GM18907 (cell line): ENCODE measurements at regions not wholly inside any gene's neighbourhood (a gene's known extent, or its start where the extent isn't known, plus 50 kb on each side); places are given as distances from the start of the nearest gene placed in this dataset.
A peak's percentile ranks its signal among the peaks of the same experiment; 100 is the strongest.
"Not testable (repeated sequence)": the region's sequence is repeated elsewhere in the genome, so short reads cannot be mapped to it uniquely, and the experiment has no call there.

ENCODE experiments used
- ATAC-seq: cut with Tn5 transposase; IDR thresholded peaks from one replicate; pipeline ENCODE4 v1.9.1; 2021; ENCODE audit warnings: mild to moderate bottlenecking, moderate library complexity; ENCODE audit not compliant: unreplicated experiment

DNA sequence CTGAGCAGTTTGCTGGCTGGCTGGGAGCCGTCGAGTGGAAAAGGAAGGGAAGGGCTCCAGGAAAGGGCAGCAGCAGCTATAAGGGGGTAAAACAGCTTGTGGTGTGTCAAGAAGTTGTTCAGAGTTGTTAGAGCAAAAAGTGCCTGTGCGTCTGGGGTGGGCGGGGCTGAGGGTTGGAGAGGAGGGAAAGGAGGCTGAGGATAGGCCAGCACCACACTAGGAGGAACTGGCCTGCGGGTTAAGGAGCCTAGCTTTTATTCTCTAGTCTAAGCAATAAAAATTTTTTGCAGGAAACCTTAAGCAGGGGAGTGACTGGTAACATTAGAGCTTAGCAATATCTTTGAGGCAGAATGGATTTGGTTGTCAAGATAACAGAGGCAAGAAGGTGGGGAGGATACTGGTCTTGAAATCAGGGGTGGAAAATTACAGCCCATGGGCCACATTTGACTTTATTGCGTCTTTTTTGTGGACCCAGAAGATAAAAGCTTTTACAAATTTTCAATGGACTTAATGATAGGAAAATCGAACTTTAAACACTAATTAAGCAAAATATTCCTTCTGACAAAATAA, 134.5 kb upstream of the AADACL2 start:
- no peak for ATAC-seq

DNA sequence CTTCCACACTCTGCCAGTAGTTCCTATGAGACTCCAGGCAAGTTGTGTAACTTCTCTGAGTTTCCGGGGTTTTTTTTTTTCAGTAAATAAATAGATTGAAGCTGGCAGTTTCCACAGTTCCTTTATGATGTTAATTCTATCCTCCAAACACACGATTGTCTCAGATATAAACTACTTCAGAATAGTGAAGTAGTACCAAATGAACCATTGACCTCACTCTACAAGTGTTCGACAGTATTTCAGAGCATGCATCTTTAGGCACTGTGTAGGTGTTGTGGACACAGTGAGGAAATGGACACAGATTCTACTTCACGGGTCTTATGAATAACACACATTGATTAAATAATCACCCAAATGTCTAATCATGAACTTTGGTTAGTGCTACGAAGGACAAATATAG, 136.1 kb upstream of the IGSF10 start:
- no peak for ATAC-seq

DNA sequence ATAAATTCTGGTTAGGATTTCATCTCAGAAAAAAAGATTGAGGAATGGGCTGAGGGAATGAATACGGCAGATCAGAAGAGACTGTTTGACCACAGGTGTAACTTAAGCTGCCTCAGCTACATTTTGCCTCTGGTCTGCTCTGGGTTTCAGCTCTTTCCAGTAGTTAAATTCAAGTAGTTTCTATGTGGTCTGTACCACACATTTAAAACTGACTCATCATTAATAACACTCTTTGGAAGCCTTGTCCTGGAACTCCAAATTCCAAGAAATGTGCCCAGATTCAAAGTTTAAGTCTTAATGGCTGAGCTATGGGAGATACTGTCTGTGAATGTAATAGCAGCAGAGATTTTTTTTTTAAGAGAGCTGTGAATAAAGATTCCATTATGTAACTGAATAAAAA, 133.1 kb upstream of the IGSF10 start:
- ATAC-seq, result no peak

DNA sequence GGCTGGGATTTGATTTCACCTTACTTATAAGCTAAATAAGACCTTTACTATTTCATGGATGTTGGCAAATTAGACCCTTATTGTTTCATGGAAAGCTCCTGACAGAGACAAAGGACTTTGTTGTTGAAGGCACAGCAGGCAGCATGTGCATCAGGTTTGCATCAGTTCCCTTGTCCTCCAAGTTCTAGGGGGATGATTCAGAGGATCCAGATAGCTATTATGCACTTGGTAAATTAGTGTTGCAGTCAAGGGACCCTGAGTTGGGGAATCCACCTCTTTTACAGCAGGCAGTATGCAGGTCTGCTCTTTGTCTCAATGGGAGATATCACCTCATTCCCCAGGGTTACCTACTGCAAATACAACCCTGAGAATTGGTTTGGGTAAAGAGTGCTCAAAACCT, 131.4 kb upstream of the IGSF10 start:
- no peak for ATAC-seq

DNA sequence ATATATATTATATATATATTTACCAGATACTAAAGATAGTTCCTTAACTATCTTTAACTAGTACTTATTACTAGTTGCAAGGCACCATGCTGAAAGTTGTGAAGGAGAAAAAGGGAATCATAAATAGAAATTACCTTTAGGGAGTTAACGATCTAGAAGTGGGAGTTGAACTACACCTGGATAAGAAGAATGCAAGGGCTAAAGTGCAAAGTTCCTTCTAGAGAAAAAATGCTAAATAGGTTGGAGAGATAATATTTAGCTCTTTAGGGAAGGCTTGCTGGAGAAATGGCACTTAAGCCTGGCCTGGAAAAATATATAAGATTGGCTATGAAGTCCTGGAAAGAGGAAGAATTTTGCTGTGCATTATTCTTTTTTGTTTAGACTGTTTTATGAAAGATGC, 130.6 kb upstream of the IGSF10 start:
- no peak for ATAC-seq

DNA sequence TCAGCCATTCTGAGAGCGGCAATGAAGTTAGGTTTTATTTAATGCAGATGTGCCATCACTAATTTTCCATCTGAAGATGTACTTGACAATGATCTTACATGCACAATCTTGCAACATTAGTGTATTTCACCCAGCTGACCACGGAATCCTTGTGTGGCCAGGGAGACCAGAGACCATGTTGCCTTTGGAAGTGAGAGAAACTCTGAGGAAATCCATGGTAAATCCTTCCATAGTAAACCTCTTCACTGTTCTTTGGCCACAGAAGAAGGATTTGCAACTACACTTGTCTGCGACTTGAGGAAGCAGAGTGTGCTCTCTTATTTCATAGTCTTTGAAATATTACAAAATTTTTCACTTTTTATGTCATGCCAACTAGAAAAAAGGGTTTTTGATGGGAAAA, 128.4 kb upstream of the IGSF10 start:
- no peak for ATAC-seq

DNA sequence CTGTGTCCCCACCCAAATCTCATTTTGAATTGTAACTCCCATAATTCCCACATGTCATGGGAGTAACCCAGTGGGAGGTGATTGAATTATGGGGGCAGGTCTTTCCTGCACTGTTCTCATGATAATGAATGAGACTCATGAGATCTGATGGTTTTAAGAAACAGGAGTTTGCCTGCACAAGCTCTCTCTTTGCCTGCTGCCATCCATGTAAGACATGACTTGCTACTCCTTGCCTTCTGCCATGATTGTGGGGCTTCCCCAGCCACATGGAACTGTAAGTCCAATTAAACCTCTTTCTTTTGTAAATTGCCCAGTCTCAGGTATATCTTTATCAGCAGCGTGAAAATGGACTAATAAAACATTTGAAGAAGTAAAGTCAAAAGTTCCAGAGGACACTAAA, 126.8 kb upstream of the IGSF10 start:
- not testable (repeated sequence) for ATAC-seq

DNA sequence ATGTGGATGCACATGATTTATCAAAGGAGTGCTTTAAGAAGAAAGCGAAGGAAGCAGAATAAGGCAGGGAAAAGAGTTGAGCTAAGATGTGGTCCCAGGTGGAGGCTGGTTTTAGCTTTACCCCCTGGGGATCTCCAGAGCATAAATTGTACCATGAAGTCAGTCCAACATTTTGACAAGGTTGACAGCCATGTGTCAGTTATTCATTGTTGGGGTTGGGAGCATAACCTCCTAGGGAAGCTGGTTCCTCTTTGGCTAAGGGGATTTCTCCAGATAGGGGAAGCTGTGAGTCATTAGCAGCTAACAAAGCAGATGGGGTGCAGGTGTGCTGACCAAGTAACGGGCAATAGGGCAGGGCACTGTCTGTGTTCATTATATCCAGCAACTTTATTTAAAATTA, 123.7 kb upstream of the IGSF10 start:
- peak; percentile 91 for ATAC-seq

DNA sequence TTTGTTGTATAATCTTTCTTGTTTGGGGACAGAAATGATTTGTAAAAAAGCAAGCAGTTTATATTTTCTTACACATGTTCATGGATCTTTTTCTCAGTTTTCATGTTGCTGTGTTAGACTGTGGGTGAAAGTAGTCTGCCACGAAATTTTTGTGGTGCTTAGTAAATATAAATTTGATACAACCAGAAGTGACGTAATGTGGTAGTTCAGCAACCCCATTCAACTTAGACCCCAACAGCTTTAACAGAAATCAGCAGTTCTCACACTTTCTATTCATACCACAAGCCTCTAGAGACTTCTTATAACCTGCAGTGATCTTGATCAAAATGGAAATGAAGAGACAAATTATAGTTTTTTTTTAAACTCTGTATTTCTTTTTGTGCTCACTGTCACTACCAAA, 120.2 kb upstream of the IGSF10 start:
- no peak for ATAC-seq

DNA sequence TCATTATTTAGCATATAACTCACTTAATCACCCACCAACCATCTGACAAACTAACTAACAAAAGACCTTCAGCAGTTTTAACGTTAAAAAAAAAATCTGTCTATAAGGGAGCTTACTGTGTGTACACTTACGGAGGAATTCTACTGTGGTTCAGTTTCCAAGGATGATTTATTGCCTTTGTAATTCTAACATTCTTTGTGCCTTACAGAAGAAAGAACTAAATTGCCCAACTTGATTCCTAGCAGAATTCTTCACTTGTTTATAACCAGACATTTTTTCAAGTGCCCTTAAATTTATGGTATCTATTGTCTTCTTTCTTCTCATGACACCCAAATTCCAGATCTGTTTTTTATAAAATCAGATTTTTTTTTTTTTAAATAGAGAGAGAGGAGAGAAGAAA, 119.7 kb upstream of the IGSF10 start:
- no peak for ATAC-seq

DNA sequence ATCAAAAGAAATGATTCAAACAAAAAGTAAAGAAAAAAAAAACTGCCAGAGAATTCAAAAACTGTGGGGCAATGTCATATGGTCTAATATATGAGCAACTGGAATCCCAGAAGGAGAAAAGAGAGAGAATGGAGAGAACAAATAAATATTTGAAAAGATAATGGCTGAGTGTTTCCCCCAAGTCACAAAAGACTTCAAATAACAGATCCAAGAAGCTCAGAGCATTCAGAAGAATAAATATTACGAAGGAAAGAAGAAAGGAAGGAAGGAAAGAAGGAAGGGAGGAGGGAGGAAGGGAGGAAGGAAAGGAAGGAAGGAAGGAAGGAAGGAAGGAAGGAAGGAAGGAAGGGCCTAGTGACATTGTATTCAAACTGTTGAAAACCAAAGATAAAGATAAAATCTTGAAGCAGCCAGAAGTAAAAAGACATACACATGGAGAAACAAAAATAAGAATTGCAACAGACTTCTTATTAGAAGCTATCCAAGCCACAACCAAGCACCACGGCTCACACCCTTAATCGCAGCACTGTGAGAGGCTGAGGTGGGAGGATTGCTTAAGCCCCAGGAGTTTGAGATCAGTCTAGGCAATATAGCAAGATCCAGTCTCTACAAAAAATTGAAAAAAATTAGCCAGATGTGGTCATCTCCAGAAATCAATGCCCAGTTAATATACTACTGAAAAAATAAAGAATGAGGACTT, 118.9 kb upstream of the IGSF10 start:
- ATAC-seq, result no peak

DNA sequence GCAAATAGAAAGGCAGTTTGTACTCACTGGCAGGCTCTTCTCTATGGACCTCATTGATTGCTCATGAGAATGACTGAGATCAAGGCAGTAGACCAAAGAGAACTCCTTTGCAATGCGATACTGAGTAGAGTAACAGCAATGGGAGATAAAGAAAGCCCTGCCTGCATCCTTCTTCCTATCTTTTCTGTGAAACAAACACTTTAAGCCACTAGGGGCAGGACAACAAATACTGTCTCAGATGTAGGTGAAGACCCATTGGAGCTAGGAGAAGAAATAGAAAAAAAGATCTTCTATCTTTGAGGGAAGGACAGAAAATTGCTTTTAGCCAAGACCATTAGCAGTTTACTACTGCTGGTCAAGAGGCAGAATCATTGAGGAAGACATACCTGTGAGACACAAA, 117.6 kb upstream of the IGSF10 start:
- no peak for ATAC-seq

DNA sequence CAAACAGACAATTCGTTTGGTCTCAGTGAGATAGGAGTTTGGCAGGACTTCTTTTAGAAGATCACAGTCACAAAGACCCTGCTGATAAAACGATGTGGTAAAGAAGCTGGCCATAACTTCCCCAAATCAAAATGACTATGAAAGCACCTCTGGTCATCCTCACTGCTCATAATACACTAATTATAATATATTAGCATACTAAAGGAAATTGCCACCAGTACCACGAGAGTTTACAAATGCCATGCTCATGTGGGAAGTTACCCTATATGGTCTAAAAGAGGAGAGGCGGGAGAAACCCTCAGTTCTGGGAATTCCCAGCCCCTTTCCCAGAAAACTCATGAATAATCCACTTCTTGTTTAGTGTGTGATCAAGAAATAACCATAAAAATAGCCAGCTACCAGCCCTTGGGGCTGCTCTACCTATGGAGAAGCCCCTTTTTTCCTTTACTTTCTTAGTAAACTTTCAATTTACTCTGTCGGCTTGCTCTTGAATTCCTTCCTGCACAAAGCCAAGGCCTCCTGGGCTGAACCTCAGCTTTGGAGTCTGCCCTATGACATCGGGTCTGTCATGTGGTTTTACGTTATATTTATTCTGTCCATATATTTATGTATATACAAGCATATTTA, 115.8 kb upstream of the IGSF10 start:
- ATAC-seq, result no peak

DNA sequence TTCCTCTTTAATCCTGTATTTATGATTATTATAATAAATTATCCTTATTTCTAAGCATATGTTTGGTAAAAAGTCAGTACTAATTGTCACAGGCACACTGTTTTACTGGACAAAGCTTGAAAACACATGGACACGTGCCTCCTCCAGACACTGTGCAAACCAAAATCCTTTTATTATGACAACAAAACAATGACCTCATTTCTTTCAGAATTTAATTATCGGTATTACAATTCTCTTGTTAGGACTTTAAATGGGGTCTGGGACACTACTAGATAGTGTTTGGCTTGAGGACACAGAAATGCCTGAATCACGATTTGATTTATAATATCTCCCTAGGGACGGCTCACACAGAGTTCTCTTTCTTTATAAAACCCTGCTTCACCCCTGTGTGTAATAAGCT, 107.3 kb upstream of the IGSF10 start:
- no peak for ATAC-seq

DNA sequence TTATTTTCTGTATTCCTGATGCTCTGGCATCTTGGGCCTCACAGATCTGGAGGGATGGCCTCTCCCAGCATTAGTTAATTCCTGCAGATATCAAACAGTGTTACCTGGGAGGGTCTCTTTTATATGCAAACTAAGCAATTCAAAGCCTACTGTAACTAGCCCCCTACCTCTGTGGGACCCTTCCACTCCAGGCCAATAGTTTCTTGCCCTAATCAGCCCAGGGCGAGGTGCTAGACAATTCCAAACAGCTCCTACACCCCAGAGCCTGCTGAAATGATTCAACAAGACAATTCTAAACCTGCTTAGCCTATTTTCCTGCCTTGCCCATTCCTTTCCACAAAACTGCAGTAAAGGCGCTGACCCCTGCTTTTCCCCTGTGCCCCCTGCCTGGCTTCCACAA, 106.6 kb upstream of the IGSF10 start:
- no peak for ATAC-seq

DNA sequence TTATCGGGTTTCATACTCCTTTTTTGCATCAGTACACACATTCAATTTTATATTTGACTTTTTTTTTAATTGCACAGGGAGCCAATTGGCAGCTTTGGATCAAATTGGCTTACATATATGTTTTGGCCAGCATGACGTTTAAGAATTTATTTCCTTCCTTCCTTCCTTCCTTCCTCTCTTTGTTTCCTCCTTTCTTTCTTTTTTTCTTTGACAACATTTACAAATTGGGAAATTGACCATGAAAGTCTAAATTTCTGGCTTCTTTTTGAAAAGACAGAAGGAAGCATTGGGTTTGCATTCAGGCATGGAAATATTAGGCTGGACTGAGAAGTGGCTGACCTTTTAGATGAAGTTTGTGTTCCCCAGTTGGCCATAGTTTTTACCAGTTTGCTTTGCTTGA, 103.4 kb upstream of the IGSF10 start:
- ATAC-seq, result no peak

DNA sequence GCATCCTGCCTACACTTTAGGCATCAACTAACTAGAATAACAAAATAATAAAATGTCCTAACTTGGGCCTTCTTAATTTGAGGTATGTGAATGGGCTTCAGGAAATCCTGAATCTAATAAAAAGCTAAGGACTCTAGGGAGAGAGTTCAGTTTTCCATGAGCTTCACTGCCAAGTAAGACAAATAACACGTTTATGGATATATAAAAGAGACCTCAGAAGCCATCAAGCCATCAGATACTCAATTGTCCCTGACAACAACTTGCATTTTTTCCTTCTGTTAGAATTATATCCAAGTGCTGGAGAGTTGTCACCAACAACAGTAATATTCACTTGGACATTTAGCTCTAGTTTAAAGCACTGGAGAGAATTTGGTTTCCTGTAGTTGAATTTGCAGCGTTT, 102.4 kb upstream of the IGSF10 start:
- ATAC-seq, result no peak

DNA sequence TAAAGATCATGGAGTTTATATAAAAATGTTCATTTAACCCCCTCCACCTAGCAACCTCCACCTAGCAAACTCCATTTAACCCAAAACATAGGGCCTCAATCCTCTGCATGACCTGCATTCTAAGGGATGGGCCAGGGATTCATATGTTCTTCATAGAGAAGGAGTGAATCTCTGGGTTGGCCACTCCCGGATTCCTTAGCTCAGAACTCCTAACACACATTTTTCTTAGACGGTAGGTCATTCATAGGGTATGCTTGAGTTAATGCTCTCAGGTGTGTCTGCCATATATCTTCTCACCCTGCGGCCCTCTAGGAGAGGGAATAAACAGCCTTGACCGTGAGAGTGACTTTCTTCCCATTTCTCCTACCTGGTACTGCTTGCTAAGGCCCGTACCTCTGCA, 102.0 kb upstream of the IGSF10 start:
- ATAC-seq, result no peak

DNA sequence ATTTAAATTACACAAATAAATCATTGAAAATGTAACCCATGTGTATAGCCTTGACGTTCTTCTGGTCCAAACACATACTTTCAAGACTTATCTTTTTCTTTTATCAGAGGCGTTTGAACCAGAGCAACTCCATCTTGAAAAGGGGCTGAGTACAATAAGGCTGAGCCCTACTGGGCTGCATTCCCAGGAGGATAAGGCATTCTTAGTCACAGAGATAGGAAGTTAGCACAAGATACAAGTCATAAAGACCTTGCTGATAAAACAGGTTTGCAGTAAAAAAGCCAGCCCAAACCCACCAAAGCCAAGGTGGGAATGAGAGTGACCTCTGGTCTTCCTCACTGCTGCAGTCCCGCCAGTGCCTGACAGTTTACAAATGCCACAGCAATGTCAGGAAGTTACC, 101.0 kb upstream of the IGSF10 start:
- no peak for ATAC-seq

DNA sequence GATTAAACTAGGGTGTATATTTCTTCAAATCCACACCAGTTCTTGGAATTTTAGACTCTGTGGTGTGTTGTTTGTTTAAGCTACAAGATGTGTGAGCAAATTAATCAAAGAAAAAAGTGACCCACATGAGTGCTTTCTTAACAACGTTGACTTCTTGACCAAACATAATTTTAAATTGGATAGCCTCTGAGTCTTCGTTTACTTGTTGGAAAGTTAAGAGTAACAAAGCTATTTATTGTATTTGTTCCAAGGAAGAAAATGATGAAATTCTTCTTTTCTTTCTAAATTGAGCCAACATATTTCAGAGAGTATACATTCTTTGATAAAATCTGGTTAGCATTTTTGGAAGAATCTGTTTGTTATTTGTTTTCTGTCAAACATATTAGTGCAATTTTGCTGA, 99.9 kb upstream of the IGSF10 start:
- ATAC-seq, result no peak

DNA sequence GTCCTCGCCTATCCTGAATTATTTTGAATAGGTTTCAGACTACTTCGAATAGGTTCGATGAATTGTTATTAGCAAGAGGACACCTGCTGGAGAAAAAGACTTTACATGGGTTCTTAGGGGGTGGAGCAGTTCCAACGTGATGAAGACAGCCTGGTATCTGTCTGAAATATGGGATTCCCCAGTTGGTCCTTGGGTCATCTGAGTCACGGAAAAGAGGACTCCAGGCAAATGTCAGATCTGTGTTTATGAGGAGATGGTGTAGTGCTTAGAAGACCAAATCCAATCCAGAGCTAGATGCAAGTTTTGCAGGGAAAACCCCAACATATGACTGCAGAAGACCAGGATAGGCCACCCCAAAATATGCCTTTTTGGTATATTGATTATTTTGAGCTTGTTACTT, 98.9 kb upstream of the IGSF10 start:
- no peak for ATAC-seq

DNA sequence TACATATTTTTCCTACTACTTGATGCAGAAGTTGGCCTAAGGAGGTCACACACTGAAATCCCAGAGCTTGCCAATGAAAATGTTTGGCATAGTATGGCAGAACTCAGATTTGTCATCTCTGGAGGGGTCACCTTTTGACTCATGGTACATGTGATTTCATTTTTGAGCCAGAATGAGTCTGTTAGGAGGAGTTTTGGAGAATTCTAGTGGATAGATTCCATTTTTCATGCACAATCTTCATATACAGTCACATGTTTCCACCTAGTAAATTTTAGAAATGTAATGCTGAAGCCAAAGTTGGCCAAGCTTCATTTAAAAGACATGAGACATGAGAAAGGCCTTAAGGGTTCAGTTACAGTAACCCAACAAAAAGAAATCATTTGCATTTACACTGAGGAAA, 97.8 kb upstream of the IGSF10 start:
- ATAC-seq, result no peak
